ENCODE measurements at regions not wholly inside any gene's neighbourhood (a gene's known extent, or its start where the extent isn't known, plus 50 kb on each side); places are given as distances from the start of the nearest gene placed in this dataset.

GRCh38 chr18:60951091-60951490, 382.1 kb upstream of the CDH20 start:
- no peak overlapping the region for H3K4me3 ChIP-seq (ENCODE audit: control insufficient read depth, low read depth, low read length)
- no peak for DNase-seq (ENCODE audit: low read depth)
- TF ChIP-seq CTCF (IDR thresholded peaks at IDR 0.05; ENCODE audit: control insufficient read depth, insufficient read depth, low read depth, low read length, missing control alignments): no peak

GRCh38 chr18:60962625-60963024, 370.6 kb upstream of the CDH20 start:
- DNase-seq (ENCODE audit: low read depth): no peak
- no peak overlapping the region for H3K4me3 ChIP-seq (ENCODE audit: control insufficient read depth, low read depth, low read length)
- TF ChIP-seq CTCF (IDR thresholded peaks at IDR 0.05; ENCODE audit: control insufficient read depth, insufficient read depth, low read depth, low read length, missing control alignments): no peak

- no peak overlapping the region for H3K4me3 ChIP-seq (ENCODE audit: control insufficient read depth, low read depth, low read length)
- DNase-seq (ENCODE audit: low read depth): no peak
- no peak for TF ChIP-seq CTCF (IDR thresholded peaks at IDR 0.05; ENCODE audit: control insufficient read depth, insufficient read depth, low read depth, low read length, missing control alignments)
These were observed 367.4 kb upstream of the CDH20 start for GRCh38 chr18:60965856-60966255.

- TF ChIP-seq CTCF (IDR thresholded peaks at IDR 0.05; ENCODE audit: control insufficient read depth, insufficient read depth, low read depth, low read length, missing control alignments): no peak
- DNase-seq (ENCODE audit: low read depth): no peak
- H3K4me3 ChIP-seq (ENCODE audit: control insufficient read depth, low read depth, low read length): no peak overlapping the region
These were observed 366.4 kb upstream of the CDH20 start for GRCh38 chr18:60966876-60967275.

- H3K4me3 ChIP-seq (ENCODE audit: control insufficient read depth, low read depth, low read length): no peak overlapping the region
- no peak for TF ChIP-seq CTCF (IDR thresholded peaks at IDR 0.05; ENCODE audit: control insufficient read depth, insufficient read depth, low read depth, low read length, missing control alignments)
- no peak for DNase-seq (ENCODE audit: low read depth)
These were observed 357.8 kb upstream of the CDH20 start for GRCh38 chr18:60975420-60975819.

- H3K4me3 ChIP-seq (ENCODE audit: control insufficient read depth, low read depth, low read length): no peak overlapping the region
- no peak for DNase-seq (ENCODE audit: low read depth)
- no peak for TF ChIP-seq CTCF (IDR thresholded peaks at IDR 0.05; ENCODE audit: control insufficient read depth, insufficient read depth, low read depth, low read length, missing control alignments)
These were observed 356.3 kb upstream of the CDH20 start for GRCh38 chr18:60976976-60977375.

GRCh38 chr18:60978338-60978737, 354.9 kb upstream of the CDH20 start:
- no peak for TF ChIP-seq CTCF (IDR thresholded peaks at IDR 0.05; ENCODE audit: control insufficient read depth, insufficient read depth, low read depth, low read length, missing control alignments)
- DNase-seq (ENCODE audit: low read depth): peak; percentile 14
- no peak overlapping the region for H3K4me3 ChIP-seq (ENCODE audit: control insufficient read depth, low read depth, low read length)

All from AG09309 (cell line).